Liver (tissue), 3 donors: ENCODE measurements at regions not wholly inside any gene's neighbourhood (a gene's known extent, or its start where the extent isn't known, plus 50 kb on each side); places are given as distances from the start of the nearest gene placed in this dataset.

Experiments used
- CTCF ChIP-seq: fragments of 150-350 bp; IDR thresholded peaks from 2 replicates; pipeline ENCODE4 v1.5.1; 2017; ENCODE audit warnings: improper control_type of control experiment, low read depth, low read length; ENCODE audit not compliant: missing input control
- TF ChIP-seq, protein P1 (sequence below): IDR thresholded peaks from 2 replicates; pipeline ENCODE4 v1.6.1; 2016; ENCODE audit warnings: antibody characterized with exemption
- donor health status: healthy.
- donor health status: healthy.

DNA sequence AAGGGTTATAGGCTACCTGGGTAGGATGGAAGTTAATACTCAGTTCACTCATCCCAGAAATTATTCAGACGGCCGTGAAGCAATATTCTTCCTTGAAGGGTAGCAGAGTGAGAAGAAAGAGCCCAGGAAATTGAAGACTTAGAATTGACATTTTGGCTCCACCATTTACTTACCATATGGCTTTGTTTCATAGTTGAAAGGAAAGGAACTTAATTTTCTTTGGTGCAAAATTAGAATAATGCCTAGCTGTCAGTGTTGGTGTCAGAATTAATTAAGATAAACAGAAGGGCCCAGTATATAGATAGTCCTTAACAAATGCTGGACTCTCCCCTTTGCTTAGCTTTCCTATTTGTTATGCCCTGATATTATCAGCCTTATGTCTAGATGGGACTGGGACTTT lies 263.2 kb downstream of the KCNJ3 start:
- TF ChIP-seq, protein P1, sequence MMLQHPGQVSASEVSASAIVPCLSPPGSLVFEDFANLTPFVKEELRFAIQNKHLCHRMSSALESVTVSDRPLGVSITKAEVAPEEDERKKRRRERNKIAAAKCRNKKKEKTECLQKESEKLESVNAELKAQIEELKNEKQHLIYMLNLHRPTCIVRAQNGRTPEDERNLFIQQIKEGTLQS: no peak
- TF ChIP-seq CTCF: no peak
